ENCODE measurements at regions not wholly inside any gene's neighbourhood (a gene's known extent, or its start where the extent isn't known, plus 50 kb on each side); places are given as distances from the start of the nearest gene placed in this dataset.

DNA sequence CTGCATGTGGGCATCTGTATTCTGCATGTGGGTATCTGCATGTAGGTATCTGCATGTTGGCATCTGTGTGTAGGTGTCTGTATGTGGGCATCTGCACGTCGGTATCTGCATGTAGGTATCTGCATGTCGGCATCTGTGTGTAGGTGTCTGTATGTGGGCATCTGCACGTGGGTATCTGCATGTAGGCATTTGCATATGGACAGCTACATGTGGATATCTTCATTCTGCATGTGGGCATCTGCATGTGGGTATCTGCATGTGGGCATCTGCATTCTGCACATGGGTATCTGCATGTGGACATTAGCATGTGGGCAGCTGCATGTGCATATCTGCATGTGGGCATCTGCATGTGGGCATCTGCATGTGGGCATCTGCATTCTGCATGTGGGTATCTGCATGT is 537.4 kb downstream of the RNF144A start:
- Histone ChIP-seq H3K4me3 (ENCODE audit: low read depth, low read length) (no peak overlapping the region), H2BK5ac (ENCODE audit: low read depth, low read length, poor library complexity) (no peak overlapping the region), H3K23ac (ENCODE audit: low read length) (no peak overlapping the region), H3K18ac (ENCODE audit: low read length) (no peak overlapping the region), H2BK12ac (ENCODE audit: low read length) (no peak overlapping the region), H3K4me1 (ENCODE audit: control insufficient read depth in 1 of 2, insufficient read depth in 2 of 2, low read length in 2 of 2) (peaks cover 5 to 6% of the 10 kb centered on the region in 2 experiments), H3K79me2 (ENCODE audit: control insufficient read depth, insufficient read depth, low read length, poor library complexity) (no peaks in the 10 kb centered on the region), H2BK120ac (ENCODE audit: insufficient read depth, low read length, poor library complexity) (no peak overlapping the region), H3K4me2 (ENCODE audit: low read length) (no peak overlapping the region), H3K9me3 (ENCODE audit: insufficient read depth, low read depth, low read length) (no peaks in the 10 kb centered on the region), H3K36me3 (ENCODE audit: control insufficient read depth in 1 of 2, insufficient read depth in 2 of 2, low read length in 2 of 2) (no peaks in the 10 kb centered on the region), H4K12ac (ENCODE audit: low read depth, low read length) (no peak overlapping the region), H3K9ac (ENCODE audit: low read length) (no peak overlapping the region), H4K8ac (ENCODE audit: low read depth, low read length) (no peak overlapping the region), H2AFZ (ENCODE audit: insufficient read depth, low read length, poor library complexity) (no peak overlapping the region), H3K27me3 (ENCODE audit: insufficient read depth, low read length) (no peaks in the 10 kb centered on the region), H4K91ac (ENCODE audit: low read depth, low read length) (no peak overlapping the region), H3K4ac (ENCODE audit: low read depth, low read length) (no peak overlapping the region), H3K14ac (ENCODE audit: low read length) (no peak overlapping the region), H3K79me1 (ENCODE audit: low read length) (no peaks in the 10 kb centered on the region), H2AK5ac (ENCODE audit: low read length) (no peak overlapping the region), H3K27ac (ENCODE audit: low read depth, low read length) (no peak overlapping the region)
- DNase-seq = no peak
- WGBS (ENCODE audit: extremely low coverage, insufficient coverage, insufficient read length) = no CpG with 5 or more reads among the region's 4 CpGs

DNA sequence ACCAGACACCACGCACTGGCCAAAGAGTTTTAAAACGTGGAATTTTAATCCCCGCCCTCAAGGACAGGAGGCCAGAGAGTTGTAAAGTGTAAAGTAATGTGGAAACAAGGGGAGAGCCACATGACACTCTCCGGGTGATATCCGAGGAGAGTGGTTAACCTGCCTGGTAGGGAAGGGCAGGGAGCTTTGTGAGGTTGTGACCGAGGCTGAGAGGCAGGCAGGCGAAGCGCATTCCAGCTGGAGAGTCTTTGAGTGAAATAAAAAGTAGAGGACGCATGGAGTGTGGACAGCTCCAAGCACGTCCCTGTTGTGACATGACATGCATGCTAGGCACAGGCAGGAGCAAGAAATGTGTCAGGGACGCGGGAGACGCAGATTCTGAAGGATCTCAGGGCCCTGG is 539.5 kb downstream of the RNF144A start:
- Histone ChIP-seq H2AK5ac (ENCODE audit: low read length) (no peak overlapping the region), H2BK5ac (ENCODE audit: low read depth, low read length, poor library complexity) (no peak overlapping the region), H4K12ac (ENCODE audit: low read depth, low read length) (no peak overlapping the region), H3K27ac (ENCODE audit: low read depth, low read length) (no peak overlapping the region), H3K9me3 (ENCODE audit: insufficient read depth, low read depth, low read length) (no peaks in the 10 kb centered on the region), H3K27me3 (ENCODE audit: insufficient read depth, low read length) (no peaks in the 10 kb centered on the region), H3K4me2 (ENCODE audit: low read length) (no peak overlapping the region), H4K8ac (ENCODE audit: low read depth, low read length) (no peak overlapping the region), H3K4me1 (ENCODE audit: control insufficient read depth in 1 of 2, insufficient read depth in 2 of 2, low read length in 2 of 2) (peaks cover 5% of the 10 kb centered on the region in 2 experiments), H2AFZ (ENCODE audit: insufficient read depth, low read length, poor library complexity) (no peak overlapping the region), H3K79me2 (ENCODE audit: control insufficient read depth, insufficient read depth, low read length, poor library complexity) (no peaks in the 10 kb centered on the region), H3K4ac (ENCODE audit: low read depth, low read length) (no peak overlapping the region), H3K18ac (ENCODE audit: low read length) (no peak overlapping the region), H3K4me3 (ENCODE audit: low read depth, low read length) (no peak overlapping the region), H2BK120ac (ENCODE audit: insufficient read depth, low read length, poor library complexity) (no peak overlapping the region), H3K23ac (ENCODE audit: low read length) (no peak overlapping the region), H3K9ac (ENCODE audit: low read length) (no peak overlapping the region), H2BK12ac (ENCODE audit: low read length) (no peak overlapping the region), H3K79me1 (ENCODE audit: low read length) (no peaks in the 10 kb centered on the region), H4K91ac (ENCODE audit: low read depth, low read length) (no peak overlapping the region), H3K14ac (ENCODE audit: low read length) (no peak overlapping the region), H3K36me3 (ENCODE audit: control insufficient read depth in 1 of 2, insufficient read depth in 2 of 2, low read length in 2 of 2) (no peaks in the 10 kb centered on the region)
- DNase-seq = no peak
- WGBS (ENCODE audit: extremely low coverage, insufficient coverage, insufficient read length) = no CpG with 5 or more reads among the region's 13 CpGs

DNA sequence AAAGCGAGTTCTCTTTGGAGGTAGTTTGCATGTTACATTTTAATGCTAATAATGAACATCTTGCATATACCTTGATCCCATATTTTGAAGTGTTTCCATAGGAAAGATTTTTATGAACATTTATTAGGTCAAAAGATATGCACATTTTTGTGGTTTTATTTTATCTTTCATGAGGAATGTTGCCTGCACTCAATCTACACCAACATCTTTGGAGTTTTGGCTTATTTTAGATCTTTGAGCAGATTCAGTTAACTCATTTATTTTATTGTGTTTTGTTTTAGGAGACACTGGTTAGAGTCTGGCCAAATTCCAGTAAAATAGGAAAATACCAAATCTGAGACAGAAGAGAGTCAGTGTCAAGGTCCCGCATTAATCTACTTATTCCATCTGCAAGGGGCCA is 540.9 kb downstream of the RNF144A start:
- Histone ChIP-seq H3K4ac (ENCODE audit: low read depth, low read length) (no peak overlapping the region), H4K12ac (ENCODE audit: low read depth, low read length) (no peak overlapping the region), H3K14ac (ENCODE audit: low read length) (no peak overlapping the region), H2BK5ac (ENCODE audit: low read depth, low read length, poor library complexity) (no peak overlapping the region), H3K27me3 (ENCODE audit: insufficient read depth, low read length) (no peaks in the 10 kb centered on the region), H2BK120ac (ENCODE audit: insufficient read depth, low read length, poor library complexity) (no peak overlapping the region), H3K9me3 (ENCODE audit: insufficient read depth, low read depth, low read length) (no peaks in the 10 kb centered on the region), H3K9ac (ENCODE audit: low read length) (no peak overlapping the region), H3K27ac (ENCODE audit: low read depth, low read length) (no peak overlapping the region), H3K36me3 (ENCODE audit: control insufficient read depth in 1 of 2, insufficient read depth in 2 of 2, low read length in 2 of 2) (no peaks in the 10 kb centered on the region), H3K18ac (ENCODE audit: low read length) (no peak overlapping the region), H3K4me3 (ENCODE audit: low read depth, low read length) (no peak overlapping the region), H2BK12ac (ENCODE audit: low read length) (no peak overlapping the region), H4K8ac (ENCODE audit: low read depth, low read length) (no peak overlapping the region), H3K23ac (ENCODE audit: low read length) (no peak overlapping the region), H2AK5ac (ENCODE audit: low read length) (no peak overlapping the region), H3K79me2 (ENCODE audit: control insufficient read depth, insufficient read depth, low read length, poor library complexity) (no peaks in the 10 kb centered on the region), H3K4me2 (ENCODE audit: low read length) (no peak overlapping the region), H2AFZ (ENCODE audit: insufficient read depth, low read length, poor library complexity) (no peak overlapping the region), H3K79me1 (ENCODE audit: low read length) (no peaks in the 10 kb centered on the region), H4K91ac (ENCODE audit: low read depth, low read length) (no peak overlapping the region), H3K4me1 (ENCODE audit: control insufficient read depth in 1 of 2, insufficient read depth in 2 of 2, low read length in 2 of 2) (no peaks in the 10 kb centered on the region)
- WGBS (ENCODE audit: extremely low coverage, insufficient coverage, insufficient read length) = no CpG with 5 or more reads among the region's 2 CpGs
- DNase-seq = no peak

DNA sequence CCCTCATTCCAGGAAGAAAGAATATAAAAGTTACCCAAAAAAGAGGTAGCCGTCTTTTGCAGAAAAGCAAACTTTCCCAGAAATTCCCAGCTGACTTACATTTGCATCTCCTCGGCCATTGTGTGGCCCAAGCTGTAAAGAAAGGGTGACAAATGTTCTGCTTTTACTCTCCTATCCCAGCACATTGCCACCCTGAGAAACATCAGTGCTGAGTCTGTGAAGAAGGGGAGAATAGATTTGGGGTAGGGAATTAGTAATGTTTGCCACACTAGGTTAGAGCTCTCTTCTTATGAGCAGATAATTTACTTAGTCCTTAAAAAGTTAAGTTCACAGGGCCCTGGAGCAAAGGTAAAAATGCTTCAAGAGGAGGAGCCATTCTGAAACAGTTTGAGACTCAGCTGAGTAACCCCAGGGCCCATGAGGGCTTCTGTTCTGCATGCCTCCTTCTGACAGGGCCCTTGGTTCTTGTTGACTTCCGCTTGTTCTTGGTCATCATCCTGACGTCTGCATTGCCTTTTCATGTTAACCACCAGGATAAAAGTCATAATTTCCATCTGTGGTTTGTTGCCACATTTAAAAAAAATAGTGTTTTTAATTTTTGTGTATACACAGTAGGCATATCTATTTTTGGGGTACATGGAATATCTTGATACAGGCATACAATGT is 550.7 kb downstream of the RNF144A start:
- H3K4me3 ChIP-seq (ENCODE audit: low read depth, low read length) = no peak overlapping the region
- no peak overlapping the region for H2AK5ac ChIP-seq (ENCODE audit: low read length)
- H3K9ac ChIP-seq (ENCODE audit: low read length) = no peak overlapping the region
- no CpG with 5 or more reads among the region's 4 CpGs for WGBS (ENCODE audit: extremely low coverage, insufficient coverage, insufficient read length)
- H2BK12ac ChIP-seq (ENCODE audit: low read length) = no peak overlapping the region
- no peak overlapping the region for H4K8ac ChIP-seq (ENCODE audit: low read depth, low read length)
- peaks cover 2% of the 10 kb centered on the region for H3K79me2 ChIP-seq (ENCODE audit: control insufficient read depth, insufficient read depth, low read length, poor library complexity)
- no peak overlapping the region for H3K27ac ChIP-seq (ENCODE audit: low read depth, low read length)
- no peaks in the 10 kb centered on the region for H3K27me3 ChIP-seq (ENCODE audit: insufficient read depth, low read length)
- H3K4me2 ChIP-seq (ENCODE audit: low read length) = no peak overlapping the region
- no peak overlapping the region for H2BK5ac ChIP-seq (ENCODE audit: low read depth, low read length, poor library complexity)
- H3K14ac ChIP-seq (ENCODE audit: low read length) = no peak overlapping the region
- H3K23ac ChIP-seq (ENCODE audit: low read length) = no peak overlapping the region
- H3K9me3 ChIP-seq (ENCODE audit: insufficient read depth, low read depth, low read length) = no peaks in the 10 kb centered on the region
- H2AFZ ChIP-seq (ENCODE audit: insufficient read depth, low read length, poor library complexity) = no peak overlapping the region
- H3K4ac ChIP-seq (ENCODE audit: low read depth, low read length) = no peak overlapping the region
- no peaks in the 10 kb centered on the region for H3K36me3 ChIP-seq (ENCODE audit: control insufficient read depth in 1 of 2, insufficient read depth in 2 of 2, low read length in 2 of 2)
- no peak overlapping the region for H4K12ac ChIP-seq (ENCODE audit: low read depth, low read length)
- no peaks in the 10 kb centered on the region for H3K4me1 ChIP-seq (ENCODE audit: control insufficient read depth in 1 of 2, insufficient read depth in 2 of 2, low read length in 2 of 2)
- H2BK120ac ChIP-seq (ENCODE audit: insufficient read depth, low read length, poor library complexity) = no peak overlapping the region
- no peak for DNase-seq
- no peak overlapping the region for H3K18ac ChIP-seq (ENCODE audit: low read length)
- no peak overlapping the region for H4K91ac ChIP-seq (ENCODE audit: low read depth, low read length)
- no peaks in the 10 kb centered on the region for H3K79me1 ChIP-seq (ENCODE audit: low read length)

All from trophoblast cell (in vitro differentiated cells and primary cell).